ENCODE measurements at regions not wholly inside any gene's neighbourhood (a gene's known extent, or its start where the extent isn't known, plus 50 kb on each side); places are given as distances from the start of the nearest gene placed in this dataset.

GRCh38 chrX:100479329-100479728, 69.3 kb upstream of the PCDH19 start (continued):
- TF ChIP-seq IRF5 (IDR thresholded peaks at IDR 0.05; ENCODE audit: borderline replicate concordance) (no peak), NRF1 (conservative IDR thresholded peaks at IDR 0.05; ENCODE audit: low read depth, low read length) (no peak), BCL3 (IDR thresholded peaks at IDR 0.05; ENCODE audit: borderline replicate concordance, insufficient read depth, low read depth, low read length, poor library complexity, severe bottlenecking) (no peak), ESRRA (IDR thresholded peaks at IDR 0.05; ENCODE audit: low read length) (no peak), HDGF (IDR thresholded peaks at IDR 0.05) (no peak), RUNX3 (IDR thresholded peaks at IDR 0.05; ENCODE audit: low read length) (no peak), CBX5 (IDR thresholded peaks at IDR 0.05; ENCODE audit: low read depth) (no peak), MEF2A (IDR thresholded peaks at IDR 0.05; ENCODE audit: insufficient read depth, low read depth, low read length) (no peak)

- FAIRE-seq (no peak), DNase-seq (ENCODE audit: low read depth, low spot score) (no peak), ATAC-seq (no peak)
- ChIA-PET RAD21 (ENCODE audit: unreplicated experiment) (no interaction called here), CTCF (no interaction called here), SMC1A (ENCODE audit: uncharacterized antibody, unreplicated experiment) (no interaction called here), POLR2A (no interaction called here)
- intact Hi-C loops (cut with micrococcal nuclease; ENCODE audit: unreplicated experiment), result no loop called here
- Histone ChIP-seq H3K4me2 (ENCODE audit: control insufficient read depth, insufficient read depth) (no peak overlapping the region), H3K9ac (ENCODE audit: control insufficient read depth, insufficient read depth, low read length) (no peak overlapping the region), H3K27me3 (replicated peaks in 1 of 2; ENCODE audit: control insufficient read depth in 2 of 2, insufficient read depth in 2 of 2, low read length in 1 of 2) (no peaks in the 10 kb centered on the region), H3K27ac (ENCODE audit: control insufficient read depth, insufficient read depth) (no peak overlapping the region), H3K9me3 (replicated peaks; ENCODE audit: control insufficient read depth, insufficient read depth, low read length) (no peaks in the 10 kb centered on the region), H3K4me1 (ENCODE audit: control insufficient read depth, insufficient read depth, low read length) (no peaks in the 10 kb centered on the region), H2AFZ (ENCODE audit: control insufficient read depth, low read depth, low read length) (no peak overlapping the region), H3K79me2 (ENCODE audit: control insufficient read depth, insufficient read depth, low read length) (no peaks in the 10 kb centered on the region), H3K4me3 (no peak overlapping the region), H4K20me1 (ENCODE audit: control insufficient read depth, insufficient read depth) (no peaks in the 10 kb centered on the region), H3K36me3 (ENCODE audit: control insufficient read depth in 2 of 2, insufficient read depth in 2 of 2, low read length in 1 of 2) (no peaks in the 10 kb centered on the region)
- WGBS (ENCODE audit: insufficient coverage, insufficient replicate concordance, low lambda C conversion rate, missing lambda C conversion rate), result 46% methylated on average over 1 of the region's 1 CpG
- no TSS peak for BruUV-seq (replicated peaks)
- in situ Hi-C loops (cut with MboI), result no loop called here
- TF ChIP-seq ZBTB33 (IDR thresholded peaks at IDR 0.05) (no peak), BHLHE40 (IDR thresholded peaks at IDR 0.05; ENCODE audit: borderline replicate concordance in 1 of 2, low read depth in 2 of 2, low read length in 1 of 2) (no peak), BCLAF1 (IDR thresholded peaks at IDR 0.05) (no peak), ZNF217 (IDR thresholded peaks at IDR 0.05) (no peak), STAT3 (IDR thresholded peaks at IDR 0.05; ENCODE audit: low read depth, low read length) (no peak), SREBF2 (IDR thresholded peaks at IDR 0.05; ENCODE audit: low read length) (no peak), MTA2 (IDR thresholded peaks at IDR 0.05; ENCODE audit: low read depth) (no peak), MYB (IDR thresholded peaks at IDR 0.05; ENCODE audit: borderline replicate concordance, low read depth, low read length) (no peak)
Measured at GRCh38 chrX:100478714-100479306, 68.7 kb upstream of the PCDH19 start.

Data from GM12878 (cell line).